Neural crest cell (in vitro differentiated cells): ENCODE measurements at regions not wholly inside any gene's neighbourhood (a gene's known extent, or its start where the extent isn't known, plus 50 kb on each side); places are given as distances from the start of the nearest gene placed in this dataset.

Experiments used
- DNase-seq: peaks from one replicate; pipeline ENCODE4 v3.0.0; 2021; ENCODE audit warnings: low read depth, mixed read lengths, low spot score
- H3K27ac Mint-ChIP-seq: one replicate; pipeline ENCODE4 v1.8.0; 2021; ENCODE audit warnings: mild to moderate bottlenecking, mixed read lengths; ENCODE audit not compliant: unreplicated experiment
- H3K27me3 Mint-ChIP-seq: 2 replicates; pipeline ENCODE4 v1.8.0; 2021; ENCODE audit warnings: low read depth, mild to moderate bottlenecking, mixed read lengths
- H3K36me3 Mint-ChIP-seq: 2 replicates; pipeline ENCODE4 v1.8.0; 2021; ENCODE audit warnings: low read depth, mild to moderate bottlenecking, mixed read lengths
- H3K4me1 Mint-ChIP-seq: 2 replicates; pipeline ENCODE4 v1.8.0; 2021; ENCODE audit warnings: mixed read lengths
- H3K4me3 Mint-ChIP-seq: one replicate; pipeline ENCODE4 v1.8.0; 2021; ENCODE audit warnings: mild to moderate bottlenecking, mixed read lengths
- H3K9me3 Mint-ChIP-seq: 2 replicates; pipeline ENCODE4 v1.8.0; 2021; ENCODE audit warnings: mixed read lengths
- TF ChIP-seq, protein P1 (sequence below): fragments of 200-600 bp; sonication (generic); conservative IDR thresholded peaks from 2 replicates; pipeline ENCODE4 v1.5.0; 2021; ENCODE audit warnings: antibody characterized with exemption, mild to moderate bottlenecking

DNA sequence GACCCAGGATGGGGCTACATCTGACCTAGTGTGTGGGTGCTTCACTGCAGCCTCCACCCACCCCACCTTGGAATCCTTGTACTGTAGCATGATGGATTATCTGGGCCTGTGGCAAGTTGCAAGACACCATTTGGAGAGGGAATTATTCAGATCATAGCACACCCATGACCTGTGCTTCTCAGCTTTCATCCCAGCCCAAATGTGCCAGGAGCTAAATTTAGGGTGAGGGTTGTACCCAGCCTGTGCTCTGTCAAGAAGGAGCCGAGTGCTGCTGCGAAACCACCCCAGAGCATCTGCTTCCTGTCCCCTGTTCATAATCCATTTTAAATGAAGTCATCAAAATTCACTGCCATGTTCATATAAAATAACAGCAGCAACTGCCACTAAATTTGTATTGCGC lies 394.5 kb downstream of the SHANK2 start:
- Mint-ChIP-seq H3K27ac (no peak overlapping the region), H3K4me1 (peaks cover 23% of the 10 kb centered on the region), H3K27me3 (peaks cover 14% of the 10 kb centered on the region), H3K36me3 (no peaks in the 10 kb centered on the region), H3K4me3 (no peak overlapping the region), H3K9me3 (peaks cover 12% of the 10 kb centered on the region)
- DNase-seq: no peak
- TF ChIP-seq, protein P1, sequence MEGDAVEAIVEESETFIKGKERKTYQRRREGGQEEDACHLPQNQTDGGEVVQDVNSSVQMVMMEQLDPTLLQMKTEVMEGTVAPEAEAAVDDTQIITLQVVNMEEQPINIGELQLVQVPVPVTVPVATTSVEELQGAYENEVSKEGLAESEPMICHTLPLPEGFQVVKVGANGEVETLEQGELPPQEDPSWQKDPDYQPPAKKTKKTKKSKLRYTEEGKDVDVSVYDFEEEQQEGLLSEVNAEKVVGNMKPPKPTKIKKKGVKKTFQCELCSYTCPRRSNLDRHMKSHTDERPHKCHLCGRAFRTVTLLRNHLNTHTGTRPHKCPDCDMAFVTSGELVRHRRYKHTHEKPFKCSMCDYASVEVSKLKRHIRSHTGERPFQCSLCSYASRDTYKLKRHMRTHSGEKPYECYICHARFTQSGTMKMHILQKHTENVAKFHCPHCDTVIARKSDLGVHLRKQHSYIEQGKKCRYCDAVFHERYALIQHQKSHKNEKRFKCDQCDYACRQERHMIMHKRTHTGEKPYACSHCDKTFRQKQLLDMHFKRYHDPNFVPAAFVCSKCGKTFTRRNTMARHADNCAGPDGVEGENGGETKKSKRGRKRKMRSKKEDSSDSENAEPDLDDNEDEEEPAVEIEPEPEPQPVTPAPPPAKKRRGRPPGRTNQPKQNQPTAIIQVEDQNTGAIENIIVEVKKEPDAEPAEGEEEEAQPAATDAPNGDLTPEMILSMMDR: no peak

DNA sequence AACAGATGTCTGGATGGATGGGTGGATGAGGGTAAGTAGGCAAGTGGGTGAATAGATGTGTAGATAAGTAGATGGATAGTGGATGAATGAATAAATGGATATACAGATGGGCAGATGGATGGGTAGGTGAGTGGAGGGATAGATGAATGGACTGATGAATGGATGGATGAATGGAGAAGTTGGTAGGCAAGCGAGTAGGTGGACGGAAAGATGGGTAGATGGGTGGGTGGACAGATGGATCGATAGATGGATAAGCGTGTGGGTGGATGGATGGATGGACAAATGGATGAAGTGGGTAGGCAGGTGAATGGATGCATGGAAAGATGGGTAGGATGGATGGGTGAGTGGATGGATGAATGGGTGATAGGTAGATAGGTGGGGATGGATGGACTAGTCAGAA lies 393.2 kb downstream of the SHANK2 start:
- Mint-ChIP-seq H3K9me3 (peaks cover 12% of the 10 kb centered on the region), H3K27me3 (peaks cover 14% of the 10 kb centered on the region), H3K4me3 (no peak overlapping the region), H3K27ac (no peak overlapping the region), H3K4me1 (peaks cover 16% of the 10 kb centered on the region), H3K36me3 (no peaks in the 10 kb centered on the region)
- TF ChIP-seq, protein P1: no peak
- no peak for DNase-seq

DNA sequence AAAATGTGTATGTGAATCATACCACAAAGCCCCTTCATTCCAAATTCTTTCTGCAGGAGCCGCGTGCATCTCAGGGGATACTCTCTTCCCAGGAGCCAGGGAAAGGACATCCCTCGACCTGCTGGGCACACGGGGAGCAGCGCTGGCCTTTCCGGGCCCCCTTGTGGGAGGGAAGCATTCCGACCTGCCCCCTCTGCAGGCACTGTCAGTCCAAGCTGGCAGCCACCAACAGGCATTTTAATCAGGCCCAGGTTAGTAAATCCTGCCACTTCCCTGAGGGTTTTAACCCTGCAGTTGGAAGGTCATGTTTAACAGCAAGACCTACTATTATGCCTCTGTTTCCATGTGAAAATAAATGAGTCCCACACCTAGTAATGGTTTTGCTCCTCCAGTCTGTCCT lies 391.5 kb downstream of the SHANK2 start:
- H3K27me3 Mint-ChIP-seq: peaks cover 10% of the 10 kb centered on the region
- H3K36me3 Mint-ChIP-seq: no peaks in the 10 kb centered on the region
- H3K4me1 Mint-ChIP-seq: peaks cover 16% of the 10 kb centered on the region
- TF ChIP-seq, protein P1: no peak
- H3K4me3 Mint-ChIP-seq: no peak overlapping the region
- H3K9me3 Mint-ChIP-seq: peaks cover 8% of the 10 kb centered on the region
- H3K27ac Mint-ChIP-seq: no peak overlapping the region
- DNase-seq: no peak

DNA sequence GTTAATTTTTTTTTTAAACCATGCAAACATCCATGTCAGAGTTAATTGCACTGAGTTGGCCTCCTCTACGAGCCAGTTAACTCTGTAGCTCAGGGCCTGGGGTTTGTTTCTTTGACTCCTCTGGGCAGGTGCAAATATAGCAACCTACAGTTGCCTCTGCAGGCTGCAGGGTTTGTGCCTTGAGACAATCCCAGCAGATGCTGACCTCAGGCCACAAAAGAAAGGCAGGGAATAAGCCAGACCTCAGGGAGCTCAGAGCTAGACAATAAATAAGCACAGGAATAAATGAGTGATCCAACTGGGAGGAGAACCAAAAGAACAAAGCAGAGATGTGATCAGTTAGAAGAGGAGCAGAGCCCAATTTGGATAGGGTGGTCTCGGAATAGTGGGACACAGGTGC lies 390.8 kb downstream of the SHANK2 start:
- no peak for DNase-seq
- H3K27ac Mint-ChIP-seq: no peak overlapping the region
- no peaks in the 10 kb centered on the region for H3K36me3 Mint-ChIP-seq

DNA sequence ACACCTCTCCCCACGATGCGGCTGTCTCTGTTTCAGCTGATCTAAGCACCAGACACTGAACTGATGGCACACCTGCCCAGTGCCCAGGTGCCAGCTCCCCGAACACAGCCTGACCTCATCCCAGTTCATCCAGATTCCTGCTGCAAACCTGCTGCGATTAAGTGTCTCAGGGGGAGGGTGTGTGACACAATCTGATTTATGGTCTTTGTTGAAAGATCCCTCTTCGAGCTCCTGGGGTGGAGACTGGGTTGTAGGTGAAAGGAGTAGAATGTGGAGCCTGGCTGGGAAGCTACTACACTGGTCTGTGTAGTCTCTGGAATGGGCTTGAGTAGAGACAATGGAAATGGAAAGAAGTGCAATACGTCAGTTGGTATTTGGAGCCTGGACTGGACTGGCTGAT lies 390.3 kb downstream of the SHANK2 start:
- H3K4me1 Mint-ChIP-seq: peaks cover 16% of the 10 kb centered on the region
- H3K36me3 Mint-ChIP-seq: no peaks in the 10 kb centered on the region
- peak overlapping the region; percentile 57 for H3K27ac Mint-ChIP-seq
- TF ChIP-seq, protein P1: no peak
- no peak overlapping the region for H3K4me3 Mint-ChIP-seq
- no peak for DNase-seq
- peaks cover 5% of the 10 kb centered on the region for H3K27me3 Mint-ChIP-seq
- peaks cover 5% of the 10 kb centered on the region for H3K9me3 Mint-ChIP-seq

More for the DNA sequence above, 390.8 kb downstream of the SHANK2 start:
- no peak overlapping the region for H3K4me3 Mint-ChIP-seq
- H3K27me3 Mint-ChIP-seq: peaks cover 5% of the 10 kb centered on the region
- H3K4me1 Mint-ChIP-seq: peaks cover 16% of the 10 kb centered on the region
- TF ChIP-seq, protein P1: no peak
- H3K9me3 Mint-ChIP-seq: peaks cover 5% of the 10 kb centered on the region

DNA sequence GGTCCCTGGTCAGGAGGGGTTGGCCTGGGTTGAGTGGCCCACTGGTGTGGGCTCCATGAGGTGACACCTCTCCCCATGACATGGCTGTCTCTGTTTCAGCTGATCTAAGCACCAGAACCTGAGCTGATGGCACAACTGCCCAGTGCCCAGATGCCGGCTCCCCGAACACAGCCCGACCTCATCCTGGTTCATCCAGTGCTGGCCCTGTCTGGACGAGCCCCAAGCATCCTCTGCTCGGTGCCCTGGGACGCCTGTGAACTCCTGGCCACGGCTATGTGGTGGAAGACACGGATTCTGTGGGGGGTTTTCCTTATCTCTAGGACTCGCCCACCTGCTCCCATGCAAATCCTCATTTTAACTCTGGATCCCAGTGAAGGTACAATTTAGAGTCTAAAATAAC lies 389.2 kb downstream of the SHANK2 start:
- no peak for DNase-seq
- Mint-ChIP-seq H3K27ac (no peak overlapping the region), H3K4me3 (no peak overlapping the region), H3K4me1 (peaks cover 16% of the 10 kb centered on the region), H3K36me3 (no peaks in the 10 kb centered on the region), H3K27me3 (peaks cover 5% of the 10 kb centered on the region), H3K9me3 (peaks cover 5% of the 10 kb centered on the region)
- TF ChIP-seq, protein P1: no peak
